ENCODE measurements at regions not wholly inside any gene's neighbourhood (a gene's known extent, or its start where the extent isn't known, plus 50 kb on each side); places are given as distances from the start of the nearest gene placed in this dataset.

GRCh38 chr2:45279356-45279755 lies 270.1 kb upstream of the SIX2 start:
- DNase-seq (ENCODE audit: extremely low spot score, unreplicated experiment) = no peak
- TF ChIP-seq, protein P1, sequence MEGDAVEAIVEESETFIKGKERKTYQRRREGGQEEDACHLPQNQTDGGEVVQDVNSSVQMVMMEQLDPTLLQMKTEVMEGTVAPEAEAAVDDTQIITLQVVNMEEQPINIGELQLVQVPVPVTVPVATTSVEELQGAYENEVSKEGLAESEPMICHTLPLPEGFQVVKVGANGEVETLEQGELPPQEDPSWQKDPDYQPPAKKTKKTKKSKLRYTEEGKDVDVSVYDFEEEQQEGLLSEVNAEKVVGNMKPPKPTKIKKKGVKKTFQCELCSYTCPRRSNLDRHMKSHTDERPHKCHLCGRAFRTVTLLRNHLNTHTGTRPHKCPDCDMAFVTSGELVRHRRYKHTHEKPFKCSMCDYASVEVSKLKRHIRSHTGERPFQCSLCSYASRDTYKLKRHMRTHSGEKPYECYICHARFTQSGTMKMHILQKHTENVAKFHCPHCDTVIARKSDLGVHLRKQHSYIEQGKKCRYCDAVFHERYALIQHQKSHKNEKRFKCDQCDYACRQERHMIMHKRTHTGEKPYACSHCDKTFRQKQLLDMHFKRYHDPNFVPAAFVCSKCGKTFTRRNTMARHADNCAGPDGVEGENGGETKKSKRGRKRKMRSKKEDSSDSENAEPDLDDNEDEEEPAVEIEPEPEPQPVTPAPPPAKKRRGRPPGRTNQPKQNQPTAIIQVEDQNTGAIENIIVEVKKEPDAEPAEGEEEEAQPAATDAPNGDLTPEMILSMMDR (IDR thresholded peaks at IDR 0.05) = no peak
- Mint-ChIP-seq H3K9me3 (ENCODE audit: unreplicated experiment) (no peaks in the 10 kb centered on the region), H3K27ac (ENCODE audit: unreplicated experiment) (no peak overlapping the region), H3K27me3 (ENCODE audit: unreplicated experiment) (no peaks in the 10 kb centered on the region), H3K36me3 (ENCODE audit: unreplicated experiment) (no peaks in the 10 kb centered on the region), H3K4me3 (ENCODE audit: unreplicated experiment) (no peak overlapping the region), H3K4me1 (ENCODE audit: unreplicated experiment) (peaks cover 58% of the 10 kb centered on the region)

DNA sequence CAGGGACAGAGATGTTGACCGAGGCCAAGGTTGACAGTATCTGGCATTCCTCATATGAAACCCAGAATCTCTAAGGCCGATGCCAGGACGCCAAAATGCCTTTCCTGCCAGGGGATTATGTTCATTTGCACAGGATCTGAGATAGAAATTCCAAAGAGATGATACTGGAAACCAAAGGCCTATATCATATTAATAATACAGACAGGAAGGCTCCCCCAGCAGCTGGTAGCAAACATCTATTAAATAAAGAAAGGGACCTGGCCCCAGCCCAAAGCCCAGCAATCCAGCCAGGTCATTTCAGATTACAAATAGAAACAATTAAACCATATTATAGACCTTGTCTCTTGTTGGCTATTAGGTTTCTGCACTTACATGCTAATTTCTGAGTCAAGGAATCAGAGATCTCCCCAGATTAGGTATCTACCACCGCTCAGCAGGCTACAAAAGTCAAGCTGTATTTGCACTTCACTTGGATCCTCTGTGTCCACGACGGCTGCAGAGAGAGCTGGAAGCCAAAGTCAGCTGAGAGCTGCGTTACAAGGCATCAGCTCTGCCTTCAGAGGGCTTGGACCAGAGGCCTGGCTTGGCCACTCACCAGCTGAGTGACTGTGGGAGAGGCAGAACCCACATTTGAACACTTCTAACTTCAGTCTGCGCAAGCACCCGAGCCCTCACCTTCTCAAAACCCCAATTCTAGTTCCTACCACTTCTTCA lies 269.3 kb upstream of the SIX2 start:
- Mint-ChIP-seq H3K4me1 (ENCODE audit: unreplicated experiment) (peaks cover 58% of the 10 kb centered on the region), H3K4me3 (ENCODE audit: unreplicated experiment) (no peak overlapping the region), H3K27ac (ENCODE audit: unreplicated experiment) (no peak overlapping the region), H3K9me3 (ENCODE audit: unreplicated experiment) (no peaks in the 10 kb centered on the region), H3K36me3 (ENCODE audit: unreplicated experiment) (no peaks in the 10 kb centered on the region), H3K27me3 (ENCODE audit: unreplicated experiment) (no peaks in the 10 kb centered on the region)
- no peak for DNase-seq (ENCODE audit: extremely low spot score, unreplicated experiment)
- TF ChIP-seq, protein P1 (IDR thresholded peaks at IDR 0.05) = no peak

- Mint-ChIP-seq H3K36me3 (ENCODE audit: unreplicated experiment) (no peaks in the 10 kb centered on the region), H3K27ac (ENCODE audit: unreplicated experiment) (no peak overlapping the region), H3K9me3 (ENCODE audit: unreplicated experiment) (no peaks in the 10 kb centered on the region), H3K4me1 (ENCODE audit: unreplicated experiment) (peaks cover 55% of the 10 kb centered on the region), H3K4me3 (ENCODE audit: unreplicated experiment) (no peak overlapping the region), H3K27me3 (ENCODE audit: unreplicated experiment) (no peaks in the 10 kb centered on the region)
- DNase-seq (ENCODE audit: extremely low spot score, unreplicated experiment) = no peak
- TF ChIP-seq, protein P1 (IDR thresholded peaks at IDR 0.05) = no peak
These were observed 267.7 kb upstream of the SIX2 start for GRCh38 chr2:45276914-45277313.

GRCh38 chr2:45275806-45276205 lies 266.6 kb upstream of the SIX2 start:
- no peaks in the 10 kb centered on the region for H3K36me3 Mint-ChIP-seq (ENCODE audit: unreplicated experiment)
- no peaks in the 10 kb centered on the region for H3K9me3 Mint-ChIP-seq (ENCODE audit: unreplicated experiment)
- no peaks in the 10 kb centered on the region for H3K27me3 Mint-ChIP-seq (ENCODE audit: unreplicated experiment)
- peaks cover 58% of the 10 kb centered on the region for H3K4me1 Mint-ChIP-seq (ENCODE audit: unreplicated experiment)
- no peak for DNase-seq (ENCODE audit: extremely low spot score, unreplicated experiment)
- H3K27ac Mint-ChIP-seq (ENCODE audit: unreplicated experiment) = peak overlapping the region; percentile 84
- TF ChIP-seq, protein P1 (IDR thresholded peaks at IDR 0.05) = no peak
- no peak overlapping the region for H3K4me3 Mint-ChIP-seq (ENCODE audit: unreplicated experiment)

DNA sequence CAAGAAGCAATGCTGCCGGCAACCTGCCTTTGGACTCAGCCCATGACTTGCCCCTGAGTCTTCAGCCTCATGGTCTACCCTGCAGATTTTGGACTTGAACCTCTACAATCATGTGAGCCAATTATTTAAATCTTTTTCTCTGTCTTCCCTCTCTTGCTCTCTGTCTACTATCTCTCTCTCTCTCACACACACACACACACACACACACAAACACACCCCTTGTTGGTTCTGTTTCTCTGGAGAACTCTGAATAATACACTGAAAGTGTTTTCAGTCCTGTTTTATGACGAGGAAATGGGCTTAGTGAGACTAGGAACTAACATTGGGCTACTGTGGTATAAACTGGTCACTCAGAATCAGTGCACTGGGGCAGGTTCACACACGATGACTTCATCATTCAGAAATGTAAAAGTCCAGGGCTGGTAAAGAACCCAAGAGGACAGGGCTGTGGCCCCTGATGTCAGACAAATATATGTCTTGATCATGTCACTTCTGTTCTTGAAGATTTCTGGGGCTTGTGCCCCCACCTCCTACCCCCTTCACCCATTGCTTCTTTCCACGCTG lies 266.1 kb upstream of the SIX2 start:
- Mint-ChIP-seq H3K9me3 (ENCODE audit: unreplicated experiment) (no peaks in the 10 kb centered on the region), H3K36me3 (ENCODE audit: unreplicated experiment) (no peaks in the 10 kb centered on the region)

More for the DNA sequence above, 266.1 kb upstream of the SIX2 start:
- H3K4me3 Mint-ChIP-seq (ENCODE audit: unreplicated experiment) = no peak overlapping the region
- H3K27me3 Mint-ChIP-seq (ENCODE audit: unreplicated experiment) = no peaks in the 10 kb centered on the region
- no peak for DNase-seq (ENCODE audit: extremely low spot score, unreplicated experiment)
- TF ChIP-seq, protein P1 (IDR thresholded peaks at IDR 0.05) = no peak
- H3K27ac Mint-ChIP-seq (ENCODE audit: unreplicated experiment) = peak overlapping the region; percentile 84
- H3K4me1 Mint-ChIP-seq (ENCODE audit: unreplicated experiment) = peaks cover 61% of the 10 kb centered on the region

Measured in osteocyte (in vitro differentiated cells).